Activated CD8-positive, alpha-beta T cell treated with anti-CD3 and anti-CD28 coated beads for 36 hours (primary cell): ENCODE measurements at regions not wholly inside any gene's neighbourhood (a gene's known extent, or its start where the extent isn't known, plus 50 kb on each side); places are given as distances from the start of the nearest gene placed in this dataset.

Source experiments
- ATAC-seq: fragments of 200-7000 bp; cut with Tn5 transposase; one replicate; pipeline ENCODE4 v1.10.0; 2021; ENCODE audit warnings: mild to moderate bottlenecking, moderate library complexity
- CTCF ChIA-PET: fragments of 350-600 bp; sonication (Branson Sonifier 250); formaldehyde crosslinking; loops from one replicate; lab custom pipeline; 2021; ENCODE audit warnings: antibody characterized with exemption; lab: Charles Lee
- POLR2A ChIA-PET: fragments of 350-600 bp; sonication (Branson Sonifier 250); formaldehyde crosslinking; loops from one replicate; lab custom pipeline; 2021; ENCODE audit warnings: antibody characterized with exemption; lab: Charles Lee
- DNase-seq: peaks from one replicate; pipeline ENCODE4 v3.0.0-alpha.2; 2020
- H3K27ac Mint-ChIP-seq: one replicate; pipeline ENCODE4 v1.8.0; 2021; ENCODE audit warnings: mild to moderate bottlenecking, mixed read lengths
- H3K27me3 Mint-ChIP-seq: one replicate; pipeline ENCODE4 v1.8.0; 2021; ENCODE audit warnings: mixed read lengths
- H3K36me3 Mint-ChIP-seq: one replicate; pipeline ENCODE4 v1.8.0; 2021; ENCODE audit warnings: low read depth, mixed read lengths
- H3K4me1 Mint-ChIP-seq: one replicate; pipeline ENCODE4 v1.8.0; 2021; ENCODE audit warnings: low read depth, mixed read lengths
- H3K4me3 Mint-ChIP-seq: one replicate; pipeline ENCODE4 v1.8.0; 2021; ENCODE audit warnings: mild to moderate bottlenecking, moderate library complexity, mixed read lengths
- H3K9me3 Mint-ChIP-seq: one replicate; pipeline ENCODE4 v1.8.0; 2021; ENCODE audit warnings: mixed read lengths
- CTCF ChIP-seq: fragments of 200-600 bp; IDR thresholded peaks from one replicate; pipeline ENCODE4 v1.8.0; 2022; ENCODE audit warnings: antibody characterized with exemption, mild to moderate bottlenecking
- intact Hi-C: fragments of 100-400 bp; cut with micrococcal nuclease; formaldehyde crosslinking; loops from one replicate; pipeline ENCODE4 v1.10.0; 2022

- no peak for TF ChIP-seq CTCF
- Mint-ChIP-seq H3K4me3 (no peak overlapping the region), H3K36me3 (no peaks in the 10 kb centered on the region), H3K27me3 (no peaks in the 10 kb centered on the region), H3K27ac (no peak overlapping the region), H3K9me3 (no peaks in the 10 kb centered on the region), H3K4me1 (peaks cover 6% of the 10 kb centered on the region)
- CTCF ChIA-PET, result no interaction called here
- intact Hi-C loops, result no loop called here
- ATAC-seq, result no peak
- POLR2A ChIA-PET, result no interaction called here
- no peak for DNase-seq
Measured at GRCh38 chr2:216315802-216316603, 56.3 kb downstream of the MARCHF4 start.

- no peak for DNase-seq
Measured at GRCh38 chr2:216312441-216312840, 59.8 kb downstream of the MARCHF4 start.

GRCh38 chr2:216308576-216308975 is 63.7 kb downstream of the MARCHF4 start:
- Mint-ChIP-seq H3K36me3 (no peaks in the 10 kb centered on the region), H3K4me3 (no peak overlapping the region), H3K27me3 (no peaks in the 10 kb centered on the region), H3K4me1 (no peaks in the 10 kb centered on the region), H3K9me3 (no peaks in the 10 kb centered on the region), H3K27ac (no peak overlapping the region)
- intact Hi-C loops, result no loop called here
- ChIA-PET CTCF (interaction anchor here (0.8 to 1.5 kb wide), 4 partner anchors 8 to 97 kb away, joined by 3 to 4 read pairs (median 4); no protein-coding TSS in a partner anchor), POLR2A (no interaction called here)
- no peak for DNase-seq
- TF ChIP-seq CTCF, result no peak
- ATAC-seq, result no peak

More at GRCh38 chr2:216312441-216312840, 59.8 kb downstream of the MARCHF4 start:
- ChIA-PET CTCF (no interaction called here), POLR2A (no interaction called here)
- Mint-ChIP-seq H3K9me3 (no peaks in the 10 kb centered on the region), H3K4me1 (no peaks in the 10 kb centered on the region), H3K36me3 (no peaks in the 10 kb centered on the region), H3K27ac (no peak overlapping the region), H3K27me3 (no peaks in the 10 kb centered on the region), H3K4me3 (no peak overlapping the region)
- no peak for TF ChIP-seq CTCF
- ATAC-seq, result no peak
- intact Hi-C loops, result no loop called here

GRCh38 chr2:216307496-216307895 is 64.8 kb downstream of the MARCHF4 start:
- ATAC-seq (no peak), DNase-seq (no peak)
- H3K9me3 Mint-ChIP-seq, result no peaks in the 10 kb centered on the region
- H3K4me1 Mint-ChIP-seq, result no peaks in the 10 kb centered on the region
- POLR2A ChIA-PET, result no interaction called here
- no peak overlapping the region for H3K27ac Mint-ChIP-seq
- CTCF ChIA-PET, result interaction anchor here (0.8 kb wide), 1 partner anchor 21 kb away, joined by 3 read pairs; no protein-coding TSS in a partner anchor
- intact Hi-C loops, result no loop called here
- H3K4me3 Mint-ChIP-seq, result no peak overlapping the region
- no peaks in the 10 kb centered on the region for H3K27me3 Mint-ChIP-seq
- TF ChIP-seq CTCF, result no peak
- H3K36me3 Mint-ChIP-seq, result no peaks in the 10 kb centered on the region

GRCh38 chr2:216306868-216307267 is 65.4 kb downstream of the MARCHF4 start:
- TF ChIP-seq CTCF, result no peak
- Mint-ChIP-seq H3K9me3 (no peaks in the 10 kb centered on the region), H3K36me3 (no peaks in the 10 kb centered on the region), H3K4me3 (no peak overlapping the region), H3K27ac (no peak overlapping the region), H3K27me3 (no peaks in the 10 kb centered on the region), H3K4me1 (no peaks in the 10 kb centered on the region)
- no peak for ATAC-seq
- CTCF ChIA-PET, result no interaction called here
- POLR2A ChIA-PET, result no interaction called here
- DNase-seq, result no peak
- intact Hi-C loops, result no loop called here
